ENCODE measurements at regions not wholly inside any gene's neighbourhood (a gene's known extent, or its start where the extent isn't known, plus 50 kb on each side); places are given as distances from the start of the nearest gene placed in this dataset.
"Not testable (repeated sequence)": the region's sequence is repeated elsewhere in the genome, so short reads cannot be mapped to it uniquely, and the experiment has no call there.

- DNase-seq (ENCODE audit: low spot score) = no peak
These were observed 1033.6 kb downstream of the CDH8 start for GRCh38 chr16:61002479-61003204.

GRCh38 chr16:60991886-60992285 is 1044.4 kb downstream of the CDH8 start:
- DNase-seq (ENCODE audit: low spot score) = no peak

GRCh38 chr16:60989592-60989991 is 1046.6 kb downstream of the CDH8 start:
- DNase-seq (ENCODE audit: low spot score) = no peak

- DNase-seq (ENCODE audit: low spot score) = no peak
These were observed 1057.1 kb downstream of the CDH8 start for GRCh38 chr16:60979119-60979518.

- no peak for DNase-seq (ENCODE audit: low spot score)
These were observed 1086.4 kb downstream of the CDH8 start for GRCh38 chr16:60949800-60950199.

GRCh38 chr16:60945225-60945624 is 1091.0 kb downstream of the CDH8 start:
- DNase-seq (ENCODE audit: low spot score) = no peak

GRCh38 chr16:60936189-60936588 is 1100.0 kb downstream of the CDH8 start:
- DNase-seq (ENCODE audit: low spot score) = not testable (repeated sequence)

GRCh38 chr16:60932600-60932999 is 1103.6 kb downstream of the CDH8 start:
- no peak for DNase-seq (ENCODE audit: low spot score)

- DNase-seq (ENCODE audit: low spot score) = no peak
These were observed 1105.9 kb downstream of the CDH8 start for GRCh38 chr16:60930291-60930690.

- no peak for DNase-seq (ENCODE audit: low spot score)
These were observed 1113.3 kb downstream of the CDH8 start for GRCh38 chr16:60922920-60923319.

GRCh38 chr16:60914334-60914733 is 1121.9 kb downstream of the CDH8 start:
- no peak for DNase-seq (ENCODE audit: low spot score)

GRCh38 chr16:60907645-60908044 is 1128.6 kb downstream of the CDH8 start:
- no peak for DNase-seq (ENCODE audit: low spot score)

- no peak for DNase-seq (ENCODE audit: low spot score)
These were observed 1130.4 kb downstream of the CDH8 start for GRCh38 chr16:60905811-60906210.

- no peak for DNase-seq (ENCODE audit: low spot score)
These were observed 1134.1 kb downstream of the CDH8 start for GRCh38 chr16:60902114-60902513.

GRCh38 chr16:60882816-60883215 is 1153.4 kb downstream of the CDH8 start:
- no peak for DNase-seq (ENCODE audit: low spot score)

GRCh38 chr16:60852635-60853034 is 1183.6 kb downstream of the CDH8 start:
- no peak for DNase-seq (ENCODE audit: low spot score)

- no peak for DNase-seq (ENCODE audit: low spot score)
These were observed 1214.6 kb downstream of the CDH8 start for GRCh38 chr16:60821661-60822060.

GRCh38 chr16:60820361-60820760 is 1215.9 kb downstream of the CDH8 start:
- no peak for DNase-seq (ENCODE audit: low spot score)

- DNase-seq (ENCODE audit: low spot score) = no peak
These were observed 1217.8 kb downstream of the CDH8 start for GRCh38 chr16:60818465-60818864.

- no peak for DNase-seq (ENCODE audit: low spot score)
These were observed 1219.8 kb downstream of the CDH8 start for GRCh38 chr16:60816461-60816860.

- no peak for DNase-seq (ENCODE audit: low spot score)
These were observed 1220.4 kb downstream of the CDH8 start for GRCh38 chr16:60815865-60816264.

- DNase-seq (ENCODE audit: low spot score) = no peak
These were observed 1221.2 kb downstream of the CDH8 start for GRCh38 chr16:60815033-60815432.

- DNase-seq (ENCODE audit: low spot score) = no peak
These were observed 1224.6 kb downstream of the CDH8 start for GRCh38 chr16:60811657-60812056.

- DNase-seq (ENCODE audit: low spot score) = no peak
These were observed 1225.1 kb downstream of the CDH8 start for GRCh38 chr16:60811051-60811608.

Measured in AG08396 (cell line).